Activated T-helper 1 cell treated with anti-CD3 and anti-CD28 coated beads, Interleukin-12 subunit alpha, Interleukin-12 subunit beta, Interleukin-2, Interleukin-4 antibody, amounts not matched to agents 30 ng/mL and 10 ng/mL and 1 ng/mL, durations not matched to agents 14 hours and 24 hours and 36 hours (primary cell): ENCODE measurements at regions not wholly inside any gene's neighbourhood (a gene's known extent, or its start where the extent isn't known, plus 50 kb on each side); places are given as distances from the start of the nearest gene placed in this dataset.

Source experiments
- DNase-seq: peaks from one replicate; pipeline ENCODE4 v3.0.0; 2021; ENCODE audit warnings: low spot score
- H3K27ac Mint-ChIP-seq: one replicate; pipeline ENCODE4 v1.8.0; 2021; ENCODE audit warnings: mild to moderate bottlenecking, mixed read lengths
- H3K27me3 Mint-ChIP-seq: one replicate; pipeline ENCODE4 v1.8.0; 2022; ENCODE audit warnings: mild to moderate bottlenecking, moderate library complexity, mixed read lengths; ENCODE audit not compliant: insufficient read depth
- H3K36me3 Mint-ChIP-seq: one replicate; pipeline ENCODE4 v1.8.0; 2021; ENCODE audit warnings: low read depth, mixed read lengths
- H3K4me1 Mint-ChIP-seq: one replicate; pipeline ENCODE4 v1.8.0; 2021; ENCODE audit warnings: low read depth, mixed read lengths
- H3K4me3 Mint-ChIP-seq: one replicate; pipeline ENCODE4 v1.8.0; 2021; ENCODE audit warnings: mild to moderate bottlenecking, moderate library complexity, mixed read lengths
- H3K9me3 Mint-ChIP-seq: one replicate; pipeline ENCODE4 v1.8.0; 2021; ENCODE audit warnings: mixed read lengths
- intact Hi-C: fragments of 100-400 bp; cut with micrococcal nuclease; formaldehyde crosslinking; loops from one replicate; pipeline ENCODE4 v1.15.1; 2024

DNA sequence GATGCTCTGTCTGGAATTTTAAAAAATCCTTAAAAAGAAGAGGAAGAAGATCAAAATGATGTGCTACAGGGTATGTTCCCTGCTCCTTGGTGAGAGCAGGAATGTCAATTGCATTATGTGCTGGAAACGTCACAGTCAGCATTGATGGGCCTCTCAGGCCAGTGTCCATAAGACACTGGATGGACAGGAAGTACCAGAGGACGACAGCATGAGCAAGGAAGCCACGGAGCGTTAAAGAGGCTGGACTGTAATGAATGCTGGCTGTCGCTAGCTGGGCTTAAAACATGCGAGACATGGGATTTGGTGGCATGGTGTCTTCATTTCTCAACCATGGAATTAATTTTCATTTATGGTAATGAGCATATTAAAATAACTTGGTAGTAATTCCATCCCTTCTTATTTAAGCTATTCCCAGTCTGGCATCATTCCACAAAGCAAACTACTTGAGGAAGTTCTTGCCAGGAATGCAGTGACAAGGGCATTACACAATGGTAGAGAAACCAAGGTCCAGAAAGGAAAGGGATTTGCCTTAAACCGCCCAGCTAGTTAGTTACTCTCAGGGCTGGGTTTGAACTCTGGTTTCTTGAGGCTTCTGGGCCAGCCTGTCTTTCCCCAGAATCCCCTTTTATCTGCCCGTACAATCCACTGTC is 166.6 kb upstream of the SOX4 start:
- H3K4me3 Mint-ChIP-seq, result no peak overlapping the region
- H3K27me3 Mint-ChIP-seq, result peaks cover 14% of the 10 kb centered on the region
- intact Hi-C loops, result no loop called here
- no peaks in the 10 kb centered on the region for H3K36me3 Mint-ChIP-seq
- no peaks in the 10 kb centered on the region for H3K4me1 Mint-ChIP-seq
- peaks cover 11% of the 10 kb centered on the region for H3K9me3 Mint-ChIP-seq
- DNase-seq, result no peak
- no peak overlapping the region for H3K27ac Mint-ChIP-seq

DNA sequence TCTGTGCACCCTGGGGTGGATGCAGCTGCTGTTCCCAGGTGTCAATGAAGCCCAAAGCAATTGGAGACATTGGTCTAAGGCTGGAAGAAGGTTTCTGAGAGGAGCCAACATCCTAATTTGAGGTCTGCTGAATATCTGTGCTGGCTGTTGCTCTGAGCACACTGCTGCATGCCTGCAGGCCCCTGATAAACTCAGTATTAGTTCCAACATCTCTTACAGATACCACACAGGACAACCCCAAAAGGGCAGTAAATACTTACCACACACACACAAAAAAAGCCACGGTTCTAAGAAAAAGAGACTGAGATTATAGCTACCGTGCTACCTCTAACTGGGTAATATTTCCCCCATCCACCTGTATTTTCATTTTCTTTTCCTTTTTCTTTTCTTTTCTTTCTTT is 164.3 kb upstream of the SOX4 start:
- no peak overlapping the region for H3K27ac Mint-ChIP-seq
- no peak for DNase-seq
- no peaks in the 10 kb centered on the region for H3K36me3 Mint-ChIP-seq
- peaks cover 11% of the 10 kb centered on the region for H3K9me3 Mint-ChIP-seq
- intact Hi-C loops, result no loop called here
- H3K27me3 Mint-ChIP-seq, result peaks cover 19% of the 10 kb centered on the region
- H3K4me1 Mint-ChIP-seq, result no peaks in the 10 kb centered on the region
- H3K4me3 Mint-ChIP-seq, result no peak overlapping the region

DNA sequence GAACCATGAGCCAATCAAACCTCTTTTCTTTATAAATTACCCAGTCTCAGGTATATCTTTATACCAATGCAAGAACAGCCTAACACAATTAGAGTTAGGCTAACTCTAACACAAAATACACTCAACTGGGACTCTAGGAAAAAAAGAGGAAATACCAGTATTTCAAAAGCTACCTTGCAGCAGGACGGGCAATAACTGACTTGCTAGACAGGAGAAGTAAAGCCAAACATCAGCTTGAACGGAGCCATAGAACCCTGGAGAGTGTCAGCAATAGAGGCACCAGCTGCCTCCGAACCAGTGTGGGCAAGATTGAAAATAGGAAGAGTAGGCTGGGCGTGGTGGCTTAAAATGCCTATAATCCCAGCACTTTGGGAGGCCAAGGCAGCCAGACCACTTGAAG is 162.0 kb upstream of the SOX4 start:
- no peak for DNase-seq
- Mint-ChIP-seq H3K9me3 (peaks cover 2% of the 10 kb centered on the region), H3K27me3 (peaks cover 21% of the 10 kb centered on the region), H3K4me3 (no peak overlapping the region), H3K36me3 (no peaks in the 10 kb centered on the region), H3K4me1 (no peaks in the 10 kb centered on the region), H3K27ac (no peak overlapping the region)
- intact Hi-C loops, result loop anchor here (10.0 kb wide), 1 partner anchor 557 kb away; no protein-coding TSS in a partner anchor

DNA sequence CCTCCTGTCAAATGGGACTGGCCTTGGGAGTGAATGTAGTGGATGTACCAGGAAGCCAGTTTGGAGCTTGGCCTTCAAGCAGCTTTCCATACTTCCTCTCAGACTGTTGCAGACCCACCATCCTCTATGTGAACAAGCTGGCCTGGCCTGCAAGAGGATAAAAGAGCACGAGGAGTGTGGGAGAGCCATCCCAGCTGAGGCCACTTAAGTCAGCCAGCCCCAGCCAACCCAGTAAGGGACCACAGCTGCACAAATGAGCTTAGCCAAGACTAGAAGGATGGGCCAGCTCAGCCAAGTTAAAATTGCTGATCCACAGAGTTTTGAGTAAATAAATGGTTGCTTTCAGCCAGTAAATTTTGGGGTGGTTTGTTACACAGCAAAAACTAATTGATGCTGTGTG is 156.9 kb upstream of the SOX4 start:
- intact Hi-C loops, result loop anchor here (5.0 to 10.0 kb wide), 3 partner anchors 254 to 1034 kb away; partner anchors contain the start of gene E2F3
- H3K36me3 Mint-ChIP-seq, result no peaks in the 10 kb centered on the region
- H3K27me3 Mint-ChIP-seq, result peaks cover 14% of the 10 kb centered on the region
- no peak for DNase-seq
- H3K4me3 Mint-ChIP-seq, result no peak overlapping the region
- peaks cover 20% of the 10 kb centered on the region for H3K4me1 Mint-ChIP-seq
- no peaks in the 10 kb centered on the region for H3K9me3 Mint-ChIP-seq
- H3K27ac Mint-ChIP-seq, result no peak overlapping the region

DNA sequence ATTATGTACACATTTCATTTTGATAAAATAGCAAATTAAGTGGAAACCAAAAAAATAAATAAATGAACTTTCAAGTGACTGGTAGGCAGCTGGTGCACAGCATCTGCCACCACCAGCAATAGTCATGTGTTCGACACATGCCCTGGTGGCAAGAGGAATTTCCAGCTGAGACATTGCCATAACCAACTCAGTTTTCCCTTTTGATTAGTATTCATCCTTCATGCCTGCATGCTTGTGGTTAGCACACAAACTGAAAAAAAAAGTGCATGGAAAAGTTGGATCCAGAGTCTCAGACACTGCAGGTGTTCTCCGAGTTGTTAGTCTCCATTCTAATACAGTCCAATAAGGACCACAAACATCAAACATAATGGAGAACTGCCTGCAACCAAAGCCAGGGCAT is 156.0 kb upstream of the SOX4 start:
- no peaks in the 10 kb centered on the region for H3K9me3 Mint-ChIP-seq
- peaks cover 6% of the 10 kb centered on the region for H3K27me3 Mint-ChIP-seq
- intact Hi-C loops, result loop anchor here (5.0 to 10.0 kb wide), 3 partner anchors 255 to 1035 kb away; partner anchors contain the start of gene E2F3
- no peaks in the 10 kb centered on the region for H3K36me3 Mint-ChIP-seq
- no peak for DNase-seq
- H3K4me3 Mint-ChIP-seq, result no peak overlapping the region
- H3K27ac Mint-ChIP-seq, result no peak overlapping the region
- peaks cover 20% of the 10 kb centered on the region for H3K4me1 Mint-ChIP-seq

DNA sequence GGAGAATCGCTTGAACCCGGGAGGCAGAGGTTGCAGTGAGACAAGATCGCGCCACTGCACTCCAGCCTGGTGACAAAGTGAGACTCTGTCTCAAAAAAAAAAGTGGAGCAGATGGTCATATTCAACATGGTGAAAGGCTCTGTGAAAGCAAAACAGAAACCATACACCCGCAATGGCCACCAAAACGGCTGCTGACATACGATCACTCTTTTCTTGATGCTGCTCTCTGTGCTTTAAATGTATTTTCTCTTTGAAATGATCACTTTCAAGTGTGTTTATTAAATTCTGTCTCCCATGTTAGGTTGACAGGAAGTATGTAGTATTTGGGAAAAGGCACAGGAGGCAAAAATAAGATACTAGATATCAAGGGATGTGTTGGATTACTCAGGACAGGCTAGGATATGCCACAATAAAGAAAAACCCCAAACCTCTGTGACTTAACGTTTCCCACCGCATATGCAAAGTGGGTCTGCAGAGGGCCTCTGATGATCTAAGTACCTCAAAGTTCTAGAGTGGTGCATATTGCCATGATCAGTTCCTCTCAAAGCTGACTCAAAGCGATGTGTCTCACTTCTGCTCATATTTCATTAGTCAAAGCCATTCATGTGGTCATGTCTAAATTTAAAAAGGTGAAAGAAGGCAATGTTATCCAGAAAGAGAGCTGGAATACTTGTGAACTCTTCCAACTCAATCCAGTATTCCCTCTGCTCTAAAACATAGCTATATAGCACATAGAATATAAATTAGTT is 155.1 kb upstream of the SOX4 start:
- peaks cover 11% of the 10 kb centered on the region for H3K27me3 Mint-ChIP-seq
- H3K4me3 Mint-ChIP-seq, result peak overlapping the region; percentile 72
- DNase-seq, result peak; percentile 40
- peak overlapping the region; percentile 86 for H3K27ac Mint-ChIP-seq
- intact Hi-C loops, result loop anchor here (1.0 to 10.0 kb wide), 15 partner anchors 36 to 1226 kb away; partner anchors contain the start of genes E2F3 and MBOAT1
- peaks cover 20% of the 10 kb centered on the region for H3K4me1 Mint-ChIP-seq
- H3K36me3 Mint-ChIP-seq, result no peaks in the 10 kb centered on the region
- no peaks in the 10 kb centered on the region for H3K9me3 Mint-ChIP-seq

DNA sequence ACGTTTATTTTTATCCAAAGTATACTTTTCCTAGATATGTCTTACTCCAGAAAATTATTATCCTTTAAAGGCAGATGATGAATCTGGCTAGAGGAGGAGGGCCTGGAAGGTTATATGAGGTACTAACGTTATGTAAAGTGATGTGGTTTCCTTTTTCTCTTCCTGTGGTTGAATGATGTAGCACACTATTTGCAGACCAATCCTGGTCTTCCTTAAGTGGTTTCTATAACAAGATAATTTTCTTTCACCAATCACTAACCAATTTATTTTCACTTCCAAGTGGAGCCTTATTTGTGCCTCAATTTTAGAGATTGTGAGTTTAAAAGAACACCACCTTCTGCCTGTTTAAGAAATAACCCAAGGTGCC is 154.6 kb upstream of the SOX4 start:
- intact Hi-C loops, result loop anchor here (1.0 to 10.0 kb wide), 15 partner anchors 37 to 1226 kb away; partner anchors contain the start of genes E2F3 and MBOAT1
- peak overlapping the region; percentile 15 for H3K4me3 Mint-ChIP-seq
- no peak overlapping the region for H3K27ac Mint-ChIP-seq

DNA sequence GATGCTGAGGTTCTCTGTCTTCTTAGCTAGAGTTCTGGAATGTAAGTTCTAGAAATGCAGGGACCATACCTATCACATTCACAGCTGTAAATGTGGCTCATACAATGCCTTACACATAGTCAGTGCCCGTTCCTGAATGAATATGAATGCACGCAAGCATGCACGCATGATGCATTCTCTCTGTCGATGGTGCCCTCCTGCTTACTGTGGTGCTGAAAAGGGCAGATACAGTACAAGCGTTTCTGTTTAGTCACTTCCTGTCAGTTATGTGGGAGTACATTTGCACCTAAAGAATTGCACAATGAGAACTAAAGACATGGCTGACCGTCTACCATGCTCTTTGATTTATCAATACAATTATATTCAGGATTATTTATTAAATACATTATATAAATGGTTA is 152.2 kb upstream of the SOX4 start:
- no peak for DNase-seq
- no peak overlapping the region for H3K27ac Mint-ChIP-seq
- no peaks in the 10 kb centered on the region for H3K36me3 Mint-ChIP-seq
- peaks cover 20% of the 10 kb centered on the region for H3K27me3 Mint-ChIP-seq
- no peaks in the 10 kb centered on the region for H3K9me3 Mint-ChIP-seq
- H3K4me3 Mint-ChIP-seq, result no peak overlapping the region
- intact Hi-C loops, result no loop called here
- H3K4me1 Mint-ChIP-seq, result peaks cover 20% of the 10 kb centered on the region

More for the DNA sequence above, 154.6 kb upstream of the SOX4 start:
- Mint-ChIP-seq H3K27me3 (peaks cover 14% of the 10 kb centered on the region), H3K9me3 (no peaks in the 10 kb centered on the region), H3K4me1 (peaks cover 20% of the 10 kb centered on the region), H3K36me3 (no peaks in the 10 kb centered on the region)
- no peak for DNase-seq

DNA sequence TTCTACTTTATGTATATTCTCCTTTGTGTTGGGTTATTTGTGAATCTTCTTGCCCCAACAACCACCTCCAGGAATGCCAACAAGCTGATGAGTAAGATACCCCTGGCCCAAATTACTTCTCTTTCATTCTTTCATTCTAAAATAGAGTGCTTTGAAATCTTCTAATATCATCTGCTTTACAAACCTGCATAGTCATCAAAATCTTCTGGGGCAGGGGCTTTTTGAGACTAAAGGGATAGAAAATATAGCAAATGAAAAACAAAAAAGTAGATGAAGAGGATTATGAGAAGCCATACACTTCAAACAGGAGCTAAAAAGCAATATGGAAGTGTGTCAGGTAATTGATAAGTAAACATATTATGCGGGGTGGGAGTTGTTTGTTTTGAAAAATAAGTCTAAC is 150.7 kb upstream of the SOX4 start:
- Mint-ChIP-seq H3K27me3 (peaks cover 19% of the 10 kb centered on the region), H3K9me3 (no peaks in the 10 kb centered on the region), H3K27ac (no peak overlapping the region), H3K4me3 (no peak overlapping the region), H3K4me1 (peaks cover 20% of the 10 kb centered on the region), H3K36me3 (no peaks in the 10 kb centered on the region)
- no peak for DNase-seq
- intact Hi-C loops, result no loop called here

DNA sequence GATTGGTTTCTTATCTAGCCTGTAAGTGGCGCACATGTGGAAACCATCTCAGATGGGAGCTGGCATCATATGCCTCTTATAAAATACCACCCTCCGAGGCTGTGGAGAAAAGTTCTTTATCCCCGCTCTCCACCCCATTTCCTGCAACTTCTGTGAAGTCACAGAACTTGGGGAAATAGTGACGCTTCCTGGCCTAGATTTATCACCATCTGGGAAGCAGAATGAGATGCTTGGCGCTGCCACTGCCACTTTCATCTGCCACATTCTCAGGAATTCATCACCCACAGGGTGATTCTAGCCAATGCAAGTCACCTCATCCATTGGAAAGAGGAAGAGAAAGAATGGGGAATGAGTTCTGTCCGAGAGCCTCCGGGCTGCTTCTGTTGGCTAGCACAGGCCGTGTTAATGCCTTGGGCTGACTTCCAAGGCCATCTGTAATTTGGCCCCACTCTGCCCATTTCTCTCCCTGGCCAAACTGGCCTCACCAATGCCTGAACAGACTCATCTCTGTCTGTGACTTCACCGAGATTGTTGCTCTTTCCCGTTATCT is 148.8 kb upstream of the SOX4 start:
- Mint-ChIP-seq H3K9me3 (no peaks in the 10 kb centered on the region), H3K27ac (no peak overlapping the region), H3K4me1 (peaks cover 3% of the 10 kb centered on the region), H3K27me3 (peaks cover 21% of the 10 kb centered on the region), H3K4me3 (no peak overlapping the region), H3K36me3 (no peaks in the 10 kb centered on the region)
- intact Hi-C loops, result no loop called here
- DNase-seq, result no peak

DNA sequence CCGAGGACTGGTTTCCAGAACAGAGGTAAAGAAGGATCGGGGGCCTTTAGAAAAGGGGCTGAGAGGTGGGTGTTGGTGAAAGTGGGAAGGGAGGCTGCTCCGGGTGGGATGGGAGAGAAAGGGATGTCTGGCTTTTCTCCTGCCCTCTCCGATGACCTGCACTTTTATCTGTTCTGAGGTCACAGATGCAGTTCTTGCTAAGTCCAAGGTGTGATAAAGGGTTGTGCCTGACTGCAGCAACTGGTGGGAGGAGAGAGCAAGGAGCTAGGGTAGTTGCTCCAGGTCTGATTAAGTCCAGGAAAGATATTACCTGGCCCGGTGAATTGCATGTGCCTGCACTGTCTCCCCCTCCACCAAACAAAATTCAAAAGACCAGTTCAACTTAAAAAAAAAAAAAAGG is 145.6 kb upstream of the SOX4 start:
- intact Hi-C loops, result no loop called here
- no peaks in the 10 kb centered on the region for H3K4me1 Mint-ChIP-seq
- H3K9me3 Mint-ChIP-seq, result no peaks in the 10 kb centered on the region
- no peak overlapping the region for H3K4me3 Mint-ChIP-seq
- peaks cover 21% of the 10 kb centered on the region for H3K27me3 Mint-ChIP-seq
- no peak overlapping the region for H3K27ac Mint-ChIP-seq
- H3K36me3 Mint-ChIP-seq, result no peaks in the 10 kb centered on the region
- no peak for DNase-seq

DNA sequence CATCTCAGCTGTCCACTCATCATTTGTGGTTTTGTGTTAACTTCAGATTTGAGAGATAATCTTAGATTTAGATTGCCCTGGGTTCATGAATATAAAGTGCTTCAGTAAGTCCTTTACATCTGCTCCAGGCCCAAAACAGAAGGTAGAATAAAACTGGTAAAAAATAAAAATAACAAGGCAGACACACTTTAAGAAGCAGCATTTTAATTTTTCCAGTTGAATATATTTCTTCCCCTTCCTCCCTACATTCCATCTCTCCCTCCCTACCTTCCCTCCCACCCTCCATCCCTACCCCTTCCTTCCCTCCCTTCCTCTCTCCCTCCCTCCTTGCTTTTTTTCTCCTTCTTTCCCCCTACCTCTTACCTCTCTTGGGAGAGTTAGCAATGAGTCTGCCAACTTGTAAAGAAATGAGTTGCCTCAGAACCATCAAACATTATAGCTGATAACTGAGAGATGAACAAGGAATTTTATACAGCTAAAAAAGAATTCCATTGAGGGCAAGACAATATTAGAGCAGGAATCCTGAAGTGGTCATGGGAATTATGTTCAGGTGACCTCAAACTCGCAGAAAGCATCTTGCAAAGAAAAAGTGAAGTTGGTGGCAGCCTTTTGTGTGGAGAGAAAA is 145.0 kb upstream of the SOX4 start:
- H3K4me1 Mint-ChIP-seq, result no peaks in the 10 kb centered on the region
- no peak for DNase-seq
- peaks cover 20% of the 10 kb centered on the region for H3K27me3 Mint-ChIP-seq
- intact Hi-C loops, result no loop called here
- H3K4me3 Mint-ChIP-seq, result no peak overlapping the region
- H3K27ac Mint-ChIP-seq, result no peak overlapping the region
- H3K36me3 Mint-ChIP-seq, result no peaks in the 10 kb centered on the region
- no peaks in the 10 kb centered on the region for H3K9me3 Mint-ChIP-seq

DNA sequence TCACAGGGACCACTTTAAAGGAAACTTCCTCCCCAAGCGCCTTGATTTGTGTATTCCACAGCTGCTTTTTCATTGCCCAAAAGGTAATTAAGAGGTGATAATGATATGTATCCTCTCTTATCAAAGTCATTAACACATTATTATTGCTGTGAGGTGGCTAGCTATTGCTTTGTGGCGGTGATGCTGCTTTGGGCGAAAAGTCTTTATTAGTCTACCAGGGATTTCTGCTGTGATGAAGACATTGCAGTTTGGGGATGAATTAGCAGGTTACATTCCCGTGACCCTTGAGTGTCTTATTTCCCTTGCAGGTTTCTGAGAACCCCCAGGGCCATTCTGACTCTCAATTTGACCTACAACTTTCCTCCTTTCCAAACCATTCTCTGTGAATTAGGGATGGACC is 143.4 kb upstream of the SOX4 start:
- no peaks in the 10 kb centered on the region for H3K9me3 Mint-ChIP-seq
- no peaks in the 10 kb centered on the region for H3K36me3 Mint-ChIP-seq
- no peak overlapping the region for H3K27ac Mint-ChIP-seq
- DNase-seq, result no peak
- H3K27me3 Mint-ChIP-seq, result peaks cover 14% of the 10 kb centered on the region
- intact Hi-C loops, result no loop called here
- no peaks in the 10 kb centered on the region for H3K4me1 Mint-ChIP-seq
- H3K4me3 Mint-ChIP-seq, result no peak overlapping the region
